ENCODE measurements at regions not wholly inside any gene's neighbourhood (a gene's known extent, or its start where the extent isn't known, plus 50 kb on each side); places are given as distances from the start of the nearest gene placed in this dataset.

DNA sequence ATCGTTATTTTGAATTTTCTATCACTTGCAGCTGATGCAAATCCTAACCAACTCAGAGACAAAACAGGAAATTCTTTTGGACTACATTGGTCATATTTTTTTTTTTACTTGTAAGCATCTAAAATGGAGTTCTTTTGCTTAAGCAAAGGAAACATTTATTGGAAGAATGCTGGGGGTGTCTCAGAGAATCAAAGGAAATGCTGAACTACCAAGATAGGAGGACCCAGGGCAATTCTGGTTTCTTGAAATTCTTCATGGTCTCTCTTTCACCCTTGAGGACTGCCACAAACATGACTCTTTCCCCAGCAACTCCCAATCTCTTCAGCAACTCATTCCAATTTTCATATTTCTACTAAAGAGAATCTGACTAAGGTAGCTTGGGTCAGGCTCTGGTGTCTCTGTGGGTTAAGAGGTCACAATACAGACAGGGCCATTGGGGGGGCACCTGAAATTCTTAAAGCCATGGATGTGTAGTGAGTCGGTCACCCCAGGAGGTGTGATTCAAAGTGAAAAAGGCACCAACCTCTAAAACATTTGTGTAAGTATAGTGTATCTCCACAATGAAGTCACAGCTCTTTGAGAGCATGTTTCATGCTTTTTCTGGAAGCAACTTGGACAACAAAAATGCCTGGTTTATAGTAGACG is 171.1 kb upstream of the FGGY start:
- Mint-ChIP-seq H3K27me3 (peaks cover 0 to 7% (median 3%) of the 10 kb centered on the region in 5 donors), H3K4me3 (no peak overlapping the region), H3K9me3 (peaks cover 0 to 7% (median 0%) of the 10 kb centered on the region in 9 donors), H3K27ac (no peak overlapping the region), H3K36me3 (peaks cover 0 to 3% (median 0%) of the 10 kb centered on the region in 3 donors), H3K4me1 (peaks cover 5 to 10% (median 9%) of the 10 kb centered on the region in 4 donors)
- POLR2A ChIA-PET = no interaction called here
- ATAC-seq (no peak), DNase-seq (no peak)

DNA sequence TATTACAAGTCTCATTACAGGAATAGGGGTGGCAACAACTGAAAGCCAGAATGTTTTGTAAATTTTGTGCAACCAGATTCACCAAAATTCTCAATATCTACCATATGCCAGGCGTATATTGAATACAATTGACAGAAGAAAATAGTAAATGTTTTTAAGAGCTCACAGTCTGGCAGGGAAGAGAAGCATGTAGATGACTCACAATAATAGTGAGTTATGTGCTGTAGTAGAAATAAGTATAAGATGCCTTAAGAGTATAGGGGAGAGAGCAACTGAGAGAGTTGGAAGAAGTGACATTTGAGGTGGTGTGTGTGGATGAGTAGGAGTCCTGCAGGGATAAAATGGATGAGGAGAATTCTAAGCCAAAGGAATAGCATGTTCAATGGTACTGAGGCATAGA is 170.5 kb upstream of the FGGY start:
- H3K4me3 Mint-ChIP-seq = no peak overlapping the region
- H3K27me3 Mint-ChIP-seq = peaks cover 0 to 7% (median 3%) of the 10 kb centered on the region in 5 donors

DNA sequence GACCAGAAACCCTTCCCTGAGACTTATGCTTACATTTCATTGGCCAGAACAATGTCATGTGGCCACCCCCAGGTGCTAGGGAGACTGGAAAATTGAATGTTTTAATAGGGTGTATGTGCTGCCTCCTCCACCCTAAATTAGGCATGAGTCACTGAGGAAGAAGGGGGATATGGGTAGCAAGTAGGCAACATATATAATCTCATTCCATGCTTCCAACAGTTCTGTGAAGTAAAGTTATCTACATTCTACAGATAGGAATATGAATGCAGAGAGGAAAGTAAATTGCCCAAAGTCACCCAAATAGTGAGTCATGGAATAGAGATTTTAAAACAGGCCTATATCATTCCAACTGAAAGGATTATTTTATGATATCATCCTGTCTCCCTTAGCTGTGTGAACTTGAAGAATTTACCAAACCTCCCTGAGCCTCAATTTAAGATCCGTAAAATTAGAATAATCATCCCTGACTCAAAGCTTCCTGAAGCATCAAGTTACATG is 168.6 kb upstream of the FGGY start:
- H3K9me3 Mint-ChIP-seq = peaks cover 0 to 7% (median 0%) of the 10 kb centered on the region in 9 donors
- peaks cover 5 to 10% (median 9%) of the 10 kb centered on the region in 4 donors for H3K4me1 Mint-ChIP-seq
- no peak overlapping the region for H3K27ac Mint-ChIP-seq
- DNase-seq (no peak), ATAC-seq (no peak)
- peaks cover 0 to 3% (median 0%) of the 10 kb centered on the region in 3 donors for H3K36me3 Mint-ChIP-seq
- H3K27me3 Mint-ChIP-seq = peaks cover 0 to 7% (median 3%) of the 10 kb centered on the region in 5 donors
- POLR2A ChIA-PET = no interaction called here
- H3K4me3 Mint-ChIP-seq = no peak overlapping the region

More for the DNA sequence above, 170.5 kb upstream of the FGGY start:
- ATAC-seq (no peak), DNase-seq (no peak)
- Mint-ChIP-seq H3K4me1 (peaks cover 5 to 10% (median 9%) of the 10 kb centered on the region in 4 donors), H3K36me3 (peaks cover 0 to 3% (median 0%) of the 10 kb centered on the region in 3 donors), H3K27ac (no peak overlapping the region), H3K9me3 (peaks cover 0 to 7% (median 0%) of the 10 kb centered on the region in 9 donors)
- POLR2A ChIA-PET = no interaction called here

DNA sequence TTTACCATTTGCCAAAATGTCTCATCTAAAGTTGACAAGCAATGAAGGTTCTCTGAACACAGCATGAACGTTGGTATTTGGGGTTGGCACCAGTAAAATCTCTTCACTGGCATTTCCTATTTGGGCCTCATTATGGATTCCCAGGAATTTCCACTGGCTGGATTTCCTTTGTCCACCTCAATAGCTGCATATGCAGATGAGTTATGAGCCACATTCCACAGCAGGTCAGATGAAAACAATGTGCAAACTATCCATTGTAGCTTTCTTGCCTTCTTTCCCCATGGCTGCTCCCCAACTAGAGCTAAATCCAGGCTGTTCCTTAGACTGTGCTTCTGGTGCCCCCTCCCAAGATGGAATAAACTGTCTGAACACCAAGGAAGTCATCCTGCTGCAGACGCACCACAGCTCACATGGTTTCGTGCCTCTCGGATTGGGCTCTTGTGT is 168.1 kb upstream of the FGGY start:
- Mint-ChIP-seq H3K27me3 (peaks cover 0 to 7% (median 2%) of the 10 kb centered on the region in 5 donors), H3K36me3 (no peaks in the 10 kb centered on the region), H3K4me3 (no peak overlapping the region), H3K9me3 (peaks cover 0 to 7% (median 0%) of the 10 kb centered on the region in 9 donors), H3K27ac (no peak overlapping the region), H3K4me1 (peaks cover 6 to 10% (median 9%) of the 10 kb centered on the region in 4 donors)
- ATAC-seq = no peak
- DNase-seq = no peak
- POLR2A ChIA-PET = no interaction called here

DNA sequence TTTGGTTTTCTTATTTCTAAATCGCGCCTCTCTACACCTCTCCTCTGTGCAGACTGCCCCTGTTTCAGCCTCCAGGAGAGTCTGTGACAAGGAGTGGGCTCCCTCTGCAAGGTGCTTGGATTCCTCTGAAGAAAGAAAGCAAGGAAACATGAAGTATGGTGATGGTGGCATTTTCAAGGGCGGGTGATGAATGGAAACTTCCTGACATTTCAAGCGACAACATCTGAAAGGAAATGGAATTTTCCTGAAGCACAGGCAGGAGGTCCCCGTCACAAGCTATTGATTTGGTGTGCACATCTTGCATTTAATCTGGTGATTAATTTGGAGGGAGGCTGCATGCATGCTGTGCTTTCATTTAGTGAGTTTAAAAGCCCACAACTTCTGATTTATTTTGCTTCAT is 164.6 kb upstream of the FGGY start:
- H3K27me3 Mint-ChIP-seq = peaks cover 0 to 11% (median 3%) of the 10 kb centered on the region in 5 donors
- H3K4me1 Mint-ChIP-seq = peaks cover 0 to 9% (median under 1%) of the 10 kb centered on the region in 4 donors
- no peak for DNase-seq
- no peak for ATAC-seq
- H3K4me3 Mint-ChIP-seq = no peak overlapping the region
- no peaks in the 10 kb centered on the region for H3K36me3 Mint-ChIP-seq
- no peak overlapping the region for H3K27ac Mint-ChIP-seq
- H3K9me3 Mint-ChIP-seq = no peaks in the 10 kb centered on the region
- POLR2A ChIA-PET = interaction anchor here (0.6 kb wide), 1 partner anchor 260 kb away, joined by 3 read pairs; no protein-coding TSS in a partner anchor

DNA sequence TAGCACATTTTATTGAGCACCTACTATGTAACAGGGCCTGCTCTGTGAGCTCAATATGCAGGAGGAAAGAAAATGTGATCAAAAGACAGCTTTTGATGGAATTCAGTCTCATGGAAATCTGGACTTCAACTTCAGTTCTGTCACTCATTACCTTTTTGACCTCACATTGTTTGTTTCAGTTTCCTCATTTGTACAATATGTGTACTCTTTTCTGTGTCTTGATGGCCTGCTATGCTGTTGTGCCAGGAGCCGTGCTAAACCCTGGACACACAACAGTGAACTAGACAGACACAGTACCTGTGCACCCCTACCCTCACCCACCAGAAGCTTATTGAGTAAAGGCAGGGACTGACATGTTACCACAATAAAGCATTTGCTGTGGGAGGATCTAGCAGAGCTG is 162.9 kb upstream of the FGGY start:
- POLR2A ChIA-PET = no interaction called here
- H3K27me3 Mint-ChIP-seq = peaks cover 0 to 11% (median 0%) of the 10 kb centered on the region in 5 donors
- H3K36me3 Mint-ChIP-seq = no peaks in the 10 kb centered on the region
- no peak overlapping the region for H3K4me3 Mint-ChIP-seq
- H3K27ac Mint-ChIP-seq = no peak overlapping the region
- ATAC-seq (no peak), DNase-seq (no peak)
- H3K9me3 Mint-ChIP-seq = no peaks in the 10 kb centered on the region
- peaks cover 3 to 21% (median 6%) of the 10 kb centered on the region in 4 donors for H3K4me1 Mint-ChIP-seq

DNA sequence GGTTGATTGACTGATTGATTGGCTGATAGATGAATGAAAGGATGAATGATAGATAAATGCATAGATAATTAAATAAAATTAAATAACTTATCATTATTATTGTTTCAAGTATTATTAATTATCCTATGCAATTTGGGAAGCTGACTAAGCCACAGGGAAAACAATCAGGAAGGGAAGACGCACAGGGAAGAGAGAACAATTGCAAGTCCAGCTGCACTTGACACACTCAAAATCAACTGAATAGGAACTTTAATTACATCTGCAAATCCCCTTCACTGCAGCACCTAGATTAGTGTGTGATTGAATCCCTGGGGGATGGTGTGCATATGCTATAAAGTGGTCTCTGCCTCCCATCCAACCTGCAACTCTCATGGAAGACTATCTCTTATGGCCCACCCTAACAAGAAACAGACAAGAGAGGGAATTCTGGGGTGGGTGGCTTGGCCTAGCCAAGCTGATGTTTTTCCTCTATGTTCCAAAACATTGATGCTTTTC is 161.1 kb upstream of the FGGY start:
- DNase-seq = no peak
- H3K9me3 Mint-ChIP-seq = no peaks in the 10 kb centered on the region
- no peak for ATAC-seq
- no peak overlapping the region for H3K4me3 Mint-ChIP-seq
- POLR2A ChIA-PET = no interaction called here
- H3K4me1 Mint-ChIP-seq = peaks cover 3 to 21% (median 6%) of the 10 kb centered on the region in 4 donors
- H3K27me3 Mint-ChIP-seq = peaks cover 0 to 11% (median 0%) of the 10 kb centered on the region in 5 donors
- H3K36me3 Mint-ChIP-seq = no peaks in the 10 kb centered on the region
- no peak overlapping the region for H3K27ac Mint-ChIP-seq

DNA sequence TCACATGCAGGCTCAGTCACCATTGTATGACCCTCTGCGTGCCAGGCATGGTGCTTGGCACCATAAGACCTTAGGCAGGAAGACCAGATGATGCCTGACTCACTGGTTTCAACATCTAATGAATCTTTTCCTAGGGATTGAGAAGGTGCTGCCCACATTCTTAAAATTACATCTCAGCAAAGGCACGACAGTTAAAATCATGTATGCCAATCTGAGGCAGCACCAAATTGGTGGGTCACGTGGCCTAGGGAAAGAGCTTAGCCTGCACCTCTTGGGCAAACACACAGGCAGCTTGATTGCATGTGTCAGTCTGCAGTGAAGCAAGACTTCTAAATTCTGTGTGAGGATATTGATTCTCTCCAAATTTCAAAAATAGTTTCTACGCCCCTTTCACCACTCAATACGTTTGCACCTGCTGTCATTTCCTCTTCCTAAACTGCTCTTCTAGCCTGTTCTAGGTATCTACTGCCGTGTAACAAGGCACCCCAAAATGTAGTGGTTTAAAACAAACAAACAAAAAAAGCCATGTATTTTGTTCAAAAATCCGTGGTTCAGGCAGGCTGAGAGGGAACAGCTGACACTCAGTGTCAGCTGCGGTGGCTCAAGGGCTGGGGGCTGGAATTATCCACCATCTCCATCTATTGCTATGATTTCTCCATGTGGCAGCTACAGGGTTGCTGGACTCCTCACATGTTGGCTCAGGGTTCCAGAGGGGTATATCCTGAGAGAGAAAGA is 160.2 kb upstream of the FGGY start:
- H3K4me1 Mint-ChIP-seq = peaks cover 3 to 21% (median 6%) of the 10 kb centered on the region in 4 donors
- no peak overlapping the region for H3K4me3 Mint-ChIP-seq
- no peak for ATAC-seq
- H3K9me3 Mint-ChIP-seq = no peaks in the 10 kb centered on the region
- peaks cover 0 to 11% (median 0%) of the 10 kb centered on the region in 5 donors for H3K27me3 Mint-ChIP-seq
- POLR2A ChIA-PET = no interaction called here
- H3K36me3 Mint-ChIP-seq = no peaks in the 10 kb centered on the region
- no peak for DNase-seq
- H3K27ac Mint-ChIP-seq = peak overlapping the region in 1 of 10 donors; percentile 35

DNA sequence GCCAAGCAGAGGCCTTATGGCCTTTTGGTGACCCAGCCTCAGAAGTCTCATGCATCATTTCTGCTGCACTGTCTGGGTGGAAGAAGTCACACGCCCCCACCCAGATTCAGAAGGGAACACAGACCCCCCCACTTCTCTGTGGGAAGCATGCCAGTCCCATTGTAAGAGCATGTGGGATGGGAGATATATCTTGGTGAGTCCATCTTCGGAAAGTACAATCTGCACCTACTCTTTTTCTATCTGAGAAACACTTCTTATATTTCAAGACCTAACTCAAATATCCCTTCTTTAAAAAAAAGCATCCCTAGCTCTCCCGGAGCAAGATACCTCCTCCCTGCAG is 159.6 kb upstream of the FGGY start:
- Mint-ChIP-seq H3K4me1 (peaks cover 3 to 21% (median 6%) of the 10 kb centered on the region in 4 donors), H3K36me3 (no peaks in the 10 kb centered on the region), H3K27me3 (peaks cover 0 to 11% (median 0%) of the 10 kb centered on the region in 5 donors), H3K27ac (peak overlapping the region in 1 of 10 donors; percentile 35), H3K4me3 (no peak overlapping the region), H3K9me3 (no peaks in the 10 kb centered on the region)
- ATAC-seq (no peak), DNase-seq (no peak)
- POLR2A ChIA-PET = no interaction called here

DNA sequence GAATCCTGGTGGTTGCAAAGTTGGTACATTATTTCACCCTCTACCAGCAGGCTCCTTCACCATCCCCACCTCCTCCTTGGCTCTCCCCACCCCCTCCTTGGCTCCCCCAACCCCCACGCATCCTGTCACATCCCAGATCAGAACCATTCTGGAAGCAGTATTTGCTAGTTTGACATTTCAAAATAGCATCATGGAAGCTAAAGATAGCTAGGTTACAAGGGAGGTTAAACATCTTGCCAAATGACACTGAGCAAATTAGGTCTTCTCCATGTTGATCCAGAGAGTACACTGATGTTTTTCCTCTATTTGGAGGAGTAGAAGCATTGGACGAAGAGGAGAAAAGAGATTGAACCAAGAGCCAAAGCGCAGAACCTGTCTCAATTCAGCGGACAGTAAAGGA is 158.9 kb upstream of the FGGY start:
- POLR2A ChIA-PET = no interaction called here
- H3K27ac Mint-ChIP-seq = no peak overlapping the region

DNA sequence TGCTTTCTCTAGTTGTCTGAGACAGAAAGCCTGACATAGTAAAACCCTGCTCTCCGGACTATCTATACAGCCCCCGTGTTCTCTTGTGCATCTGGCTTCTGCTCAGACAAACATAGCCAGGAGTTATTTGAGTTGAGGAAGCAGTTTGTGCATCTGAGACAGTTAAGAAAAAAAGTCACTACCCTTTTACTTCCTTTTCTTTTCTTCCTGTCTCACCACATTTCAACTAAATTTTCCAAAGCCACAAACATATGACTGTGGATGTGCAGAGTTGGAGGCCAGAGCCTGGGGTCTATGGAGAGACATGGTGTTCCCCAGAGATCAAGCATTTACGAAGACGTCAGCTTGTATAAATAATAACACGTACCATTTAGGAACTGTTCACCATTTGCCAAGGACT is 158.5 kb upstream of the FGGY start:
- DNase-seq (peak in 1 of 10 donors; percentile 5), ATAC-seq (no peak)
- Mint-ChIP-seq H3K9me3 (no peaks in the 10 kb centered on the region), H3K36me3 (no peaks in the 10 kb centered on the region), H3K4me1 (peaks cover 3 to 26% (median 8%) of the 10 kb centered on the region in 4 donors), H3K4me3 (no peak overlapping the region), H3K27ac (no peak overlapping the region), H3K27me3 (peaks cover 0 to 11% (median 0%) of the 10 kb centered on the region in 5 donors)
- POLR2A ChIA-PET = no interaction called here

More for the DNA sequence above, 158.9 kb upstream of the FGGY start:
- peaks cover 0 to 11% (median 0%) of the 10 kb centered on the region in 5 donors for H3K27me3 Mint-ChIP-seq
- DNase-seq = no peak
- ATAC-seq = no peak
- H3K4me1 Mint-ChIP-seq = peaks cover 3 to 24% (median 8%) of the 10 kb centered on the region in 4 donors
- H3K4me3 Mint-ChIP-seq = no peak overlapping the region
- H3K36me3 Mint-ChIP-seq = no peaks in the 10 kb centered on the region
- H3K9me3 Mint-ChIP-seq = no peaks in the 10 kb centered on the region

DNA sequence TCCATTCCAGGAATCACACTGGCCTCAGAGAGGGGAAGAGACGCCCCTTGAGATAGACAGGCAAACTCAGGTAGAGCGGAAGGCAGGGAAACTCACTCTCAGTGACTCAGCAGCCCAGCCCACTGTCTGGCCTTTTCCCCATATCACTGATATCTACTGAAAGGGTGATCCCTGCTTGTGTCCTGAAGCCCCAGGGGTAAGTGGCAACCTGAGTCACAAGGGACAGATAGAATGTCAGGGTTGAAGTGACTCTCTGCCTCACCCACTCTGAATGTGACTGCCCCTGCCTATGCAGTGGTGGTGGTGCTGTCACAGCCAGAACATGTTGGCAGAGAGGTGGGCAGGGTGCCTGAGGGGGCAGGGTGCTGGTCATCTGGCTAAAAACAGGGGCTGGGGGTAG is 157.5 kb upstream of the FGGY start:
- H3K4me3 Mint-ChIP-seq = no peak overlapping the region
- no peaks in the 10 kb centered on the region for H3K36me3 Mint-ChIP-seq
- no peak for DNase-seq
- POLR2A ChIA-PET = no interaction called here
- no peaks in the 10 kb centered on the region for H3K9me3 Mint-ChIP-seq
- H3K27me3 Mint-ChIP-seq = peaks cover 0 to 11% (median 2%) of the 10 kb centered on the region in 5 donors
- H3K27ac Mint-ChIP-seq = peak overlapping the region in 1 of 10 donors; percentile 14
- H3K4me1 Mint-ChIP-seq = peaks cover 3 to 26% (median 7%) of the 10 kb centered on the region in 4 donors
- ATAC-seq = no peak

Data from naive thymus-derived CD8-positive, alpha-beta T cell (primary cell).